SJSA1 (cell line): ENCODE measurements at regions not wholly inside any gene's neighbourhood (a gene's known extent, or its start where the extent isn't known, plus 50 kb on each side); places are given as distances from the start of the nearest gene placed in this dataset.

Experiments used
- DNase-seq, 2 experiments: peaks; one replicate each; pipeline ENCODE4 v3.0.0-alpha.2; 2015 to 2020; ENCODE audit warnings: low spot score in 2 of 2, low read depth in 1 of 2
- H3K27ac ChIP-seq: fragments of 250-450 bp; sonication (Bioruptor Pico); 2 replicates; pipeline ENCODE4 v1.5.1; 2020; ENCODE audit warnings: mild to moderate bottlenecking, moderate library complexity
- H3K27me3 ChIP-seq: fragments of 250-450 bp; sonication (Bioruptor Pico); replicated peaks from 2 replicates; pipeline ENCODE4 v1.5.1; 2020; ENCODE audit warnings: mild to moderate bottlenecking, moderate library complexity
- H3K36me3 ChIP-seq: fragments of 250-450 bp; sonication (Bioruptor Pico); 2 replicates; pipeline ENCODE4 v1.5.1; 2020; ENCODE audit warnings: mild to moderate bottlenecking
- H3K4me1 ChIP-seq: fragments of 250-450 bp; sonication (Bioruptor Pico); replicated peaks from 2 replicates; pipeline ENCODE4 v1.6.1; 2021; ENCODE audit warnings: mild to moderate bottlenecking
- H3K4me3 ChIP-seq: fragments of 250-450 bp; sonication (Bioruptor Pico); 2 replicates; pipeline ENCODE4 v1.5.1; 2020; ENCODE audit warnings: mild to moderate bottlenecking
- H3K9me3 ChIP-seq: fragments of 250-450 bp; sonication (Bioruptor Pico); replicated peaks from 2 replicates; pipeline ENCODE4 v1.5.1; 2020; ENCODE audit warnings: mild to moderate bottlenecking

GRCh38 chr17:15049795-15050160, 215.3 kb downstream of the PMP22 start:
- Histone ChIP-seq H3K4me3 (no peak overlapping the region), H3K9me3 (no peaks in the 10 kb centered on the region), H3K27me3 (no peaks in the 10 kb centered on the region), H3K4me1 (no peaks in the 10 kb centered on the region), H3K27ac (no peak overlapping the region), H3K36me3 (no peaks in the 10 kb centered on the region)
- DNase-seq, result no peak

GRCh38 chr17:15048933-15049794, 216.0 kb downstream of the PMP22 start:
- no peak overlapping the region for H3K4me3 ChIP-seq
- DNase-seq, result no peak
- no peaks in the 10 kb centered on the region for H3K36me3 ChIP-seq
- H3K9me3 ChIP-seq, result no peaks in the 10 kb centered on the region
- no peak overlapping the region for H3K27ac ChIP-seq
- no peaks in the 10 kb centered on the region for H3K4me1 ChIP-seq
- H3K27me3 ChIP-seq, result no peaks in the 10 kb centered on the region

GRCh38 chr17:15048381-15048780, 216.7 kb downstream of the PMP22 start:
- H3K4me3 ChIP-seq, result no peak overlapping the region
- DNase-seq, result no peak
- no peaks in the 10 kb centered on the region for H3K27me3 ChIP-seq
- no peaks in the 10 kb centered on the region for H3K4me1 ChIP-seq
- no peaks in the 10 kb centered on the region for H3K9me3 ChIP-seq
- H3K27ac ChIP-seq, result no peak overlapping the region
- H3K36me3 ChIP-seq, result no peaks in the 10 kb centered on the region

GRCh38 chr17:15042311-15042710, 222.8 kb downstream of the PMP22 start:
- no peaks in the 10 kb centered on the region for H3K9me3 ChIP-seq
- no peak overlapping the region for H3K27ac ChIP-seq
- H3K4me3 ChIP-seq, result no peak overlapping the region
- H3K36me3 ChIP-seq, result no peaks in the 10 kb centered on the region
- no peak for DNase-seq
- H3K27me3 ChIP-seq, result no peaks in the 10 kb centered on the region
- H3K4me1 ChIP-seq, result peaks cover 13% of the 10 kb centered on the region

GRCh38 chr17:15039366-15039765, 225.8 kb downstream of the PMP22 start:
- Histone ChIP-seq H3K36me3 (no peaks in the 10 kb centered on the region), H3K27ac (no peak overlapping the region), H3K27me3 (no peaks in the 10 kb centered on the region), H3K9me3 (no peaks in the 10 kb centered on the region), H3K4me3 (no peak overlapping the region), H3K4me1 (peaks cover 13% of the 10 kb centered on the region)
- peak in 1 of 2 experiments; percentile 2 for DNase-seq

GRCh38 chr17:15038656-15039055, 226.5 kb downstream of the PMP22 start:
- no peaks in the 10 kb centered on the region for H3K9me3 ChIP-seq
- H3K27ac ChIP-seq, result no peak overlapping the region; the same call in 1 of the 2 replicates
- H3K27me3 ChIP-seq, result no peaks in the 10 kb centered on the region
- H3K4me1 ChIP-seq, result peaks cover 13% of the 10 kb centered on the region
- H3K36me3 ChIP-seq, result no peaks in the 10 kb centered on the region
- DNase-seq, result peak in 1 of 2 experiments; percentile 23
- H3K4me3 ChIP-seq, result no peak overlapping the region

GRCh38 chr17:15036238-15036637, 228.9 kb downstream of the PMP22 start:
- no peak for DNase-seq
- Histone ChIP-seq H3K4me1 (peaks cover 13% of the 10 kb centered on the region), H3K27me3 (no peaks in the 10 kb centered on the region), H3K9me3 (no peaks in the 10 kb centered on the region), H3K27ac (no peak overlapping the region), H3K4me3 (no peak overlapping the region), H3K36me3 (no peaks in the 10 kb centered on the region)

GRCh38 chr17:15031975-15032374, 233.2 kb downstream of the PMP22 start:
- H3K9me3 ChIP-seq, result no peaks in the 10 kb centered on the region

GRCh38 chr17:15029469-15029868, 235.7 kb downstream of the PMP22 start:
- no peak overlapping the region for H3K4me3 ChIP-seq
- DNase-seq, result no peak
- H3K36me3 ChIP-seq, result no peaks in the 10 kb centered on the region
- no peak overlapping the region for H3K27ac ChIP-seq
- no peaks in the 10 kb centered on the region for H3K9me3 ChIP-seq
- H3K27me3 ChIP-seq, result no peaks in the 10 kb centered on the region
- H3K4me1 ChIP-seq, result no peaks in the 10 kb centered on the region

More at GRCh38 chr17:15031975-15032374, 233.2 kb downstream of the PMP22 start:
- no peaks in the 10 kb centered on the region for H3K4me1 ChIP-seq
- no peak overlapping the region for H3K4me3 ChIP-seq
- no peak overlapping the region for H3K27ac ChIP-seq
- H3K27me3 ChIP-seq, result no peaks in the 10 kb centered on the region
- DNase-seq, result no peak
- no peaks in the 10 kb centered on the region for H3K36me3 ChIP-seq

- Histone ChIP-seq H3K4me3 (no peak overlapping the region), H3K27me3 (no peaks in the 10 kb centered on the region), H3K9me3 (no peaks in the 10 kb centered on the region), H3K4me1 (no peaks in the 10 kb centered on the region), H3K27ac (no peak overlapping the region), H3K36me3 (no peaks in the 10 kb centered on the region)
- DNase-seq, result no peak
These were observed 237.3 kb downstream of the PMP22 start for GRCh38 chr17:15027853-15028252.

- no peak for DNase-seq
- Histone ChIP-seq H3K27me3 (no peaks in the 10 kb centered on the region), H3K9me3 (no peaks in the 10 kb centered on the region), H3K27ac (no peak overlapping the region), H3K4me3 (no peak overlapping the region), H3K4me1 (no peaks in the 10 kb centered on the region), H3K36me3 (no peaks in the 10 kb centered on the region)
These were observed 239.0 kb downstream of the PMP22 start for GRCh38 chr17:15026088-15026487.

- no peaks in the 10 kb centered on the region for H3K9me3 ChIP-seq
These were observed 241.4 kb downstream of the PMP22 start for GRCh38 chr17:15023589-15024336.

GRCh38 chr17:15019158-15019557, 246.0 kb downstream of the PMP22 start:
- Histone ChIP-seq H3K4me3 (no peak overlapping the region), H3K27ac (no peak overlapping the region), H3K36me3 (no peaks in the 10 kb centered on the region), H3K27me3 (no peaks in the 10 kb centered on the region), H3K4me1 (no peaks in the 10 kb centered on the region), H3K9me3 (no peaks in the 10 kb centered on the region)
- DNase-seq, result no peak

More at GRCh38 chr17:15023589-15024336, 241.4 kb downstream of the PMP22 start:
- H3K27me3 ChIP-seq, result no peaks in the 10 kb centered on the region
- no peaks in the 10 kb centered on the region for H3K4me1 ChIP-seq
- DNase-seq, result no peak
- no peaks in the 10 kb centered on the region for H3K36me3 ChIP-seq
- no peak overlapping the region for H3K4me3 ChIP-seq
- no peak overlapping the region for H3K27ac ChIP-seq

- no peaks in the 10 kb centered on the region for H3K9me3 ChIP-seq
- no peaks in the 10 kb centered on the region for H3K27me3 ChIP-seq
These were observed 252.7 kb downstream of the PMP22 start for GRCh38 chr17:15012351-15012980.

More at GRCh38 chr17:15012351-15012980, 252.7 kb downstream of the PMP22 start:
- H3K36me3 ChIP-seq, result no peaks in the 10 kb centered on the region
- no peak for DNase-seq
- H3K4me3 ChIP-seq, result no peak overlapping the region
- no peak overlapping the region for H3K27ac ChIP-seq
- H3K4me1 ChIP-seq, result no peaks in the 10 kb centered on the region
